HK-2 (cell line): ENCODE measurements at regions not wholly inside any gene's neighbourhood (a gene's known extent, or its start where the extent isn't known, plus 50 kb on each side); places are given as distances from the start of the nearest gene placed in this dataset.

Experiments used
- DNase-seq: peaks from one replicate; pipeline ENCODE4 v3.0.0-alpha.2; 2018; ENCODE audit not compliant: unreplicated experiment

DNA sequence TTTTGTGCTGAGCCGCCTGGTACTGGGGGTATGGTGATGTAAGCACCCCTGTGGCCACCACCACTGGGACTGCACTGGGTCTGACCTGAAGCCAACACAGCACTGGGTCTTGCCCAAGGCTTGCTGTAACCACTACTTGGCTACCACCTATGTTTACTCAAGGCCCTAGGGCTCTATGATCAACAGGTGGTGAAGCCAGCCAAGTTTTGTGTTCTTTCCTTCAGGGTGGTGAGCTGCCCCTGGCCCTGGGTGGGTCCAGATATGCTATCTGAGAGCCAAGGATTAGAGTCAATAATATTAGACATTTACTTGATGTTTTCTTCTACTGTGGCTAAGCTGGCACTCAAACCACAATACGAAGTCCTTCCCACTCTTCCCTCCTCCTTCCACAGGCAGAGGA is 55.1 kb upstream of the PAGE4 start:
- no peak for DNase-seq

DNA sequence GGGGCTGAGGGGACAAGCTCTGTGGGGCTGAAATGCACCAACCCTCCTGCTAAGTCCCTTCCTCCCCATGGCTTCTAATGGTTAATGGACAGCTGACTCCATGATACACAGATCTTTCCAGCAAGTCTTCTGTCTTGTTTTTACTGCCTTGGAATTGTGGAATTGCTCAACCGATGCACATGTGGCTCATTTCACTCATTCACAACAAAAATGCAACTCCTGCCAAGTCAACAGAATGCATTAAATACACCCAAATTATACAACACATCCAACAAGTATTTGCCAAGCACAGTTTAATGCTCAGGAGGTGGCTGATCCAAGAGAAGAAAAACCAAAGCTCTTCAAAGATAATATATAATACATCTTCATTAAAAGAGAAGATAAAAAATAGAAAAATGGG is 61.9 kb upstream of the PAGE4 start:
- DNase-seq, result no peak

DNA sequence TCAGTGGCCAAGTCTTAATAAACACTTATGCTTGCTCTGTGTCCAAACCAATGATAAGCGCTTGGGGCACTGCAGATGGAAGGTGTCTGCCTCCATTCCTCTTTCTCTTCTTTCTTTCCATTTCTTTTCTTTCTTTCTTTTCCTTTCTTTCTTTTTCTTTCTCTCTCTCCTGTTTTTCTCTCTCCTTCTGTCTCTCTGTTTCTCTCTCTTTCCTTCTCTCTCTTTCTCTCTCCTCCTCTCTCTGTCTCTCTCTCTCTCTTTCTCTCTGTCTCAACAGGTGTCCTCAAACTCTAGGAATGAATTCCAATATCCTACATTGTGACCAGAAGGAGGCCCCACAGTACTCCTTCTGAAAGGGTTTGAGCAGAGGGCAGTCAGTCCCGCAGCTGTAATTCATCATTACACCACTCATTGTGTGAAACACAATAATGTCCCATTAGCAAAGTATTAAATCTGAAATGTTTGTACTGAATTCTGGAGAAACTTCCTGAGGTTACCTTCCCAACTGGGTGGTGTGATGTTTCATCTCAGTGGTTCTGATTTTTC is 66.5 kb upstream of the PAGE1 start:
- DNase-seq, result no peak

DNA sequence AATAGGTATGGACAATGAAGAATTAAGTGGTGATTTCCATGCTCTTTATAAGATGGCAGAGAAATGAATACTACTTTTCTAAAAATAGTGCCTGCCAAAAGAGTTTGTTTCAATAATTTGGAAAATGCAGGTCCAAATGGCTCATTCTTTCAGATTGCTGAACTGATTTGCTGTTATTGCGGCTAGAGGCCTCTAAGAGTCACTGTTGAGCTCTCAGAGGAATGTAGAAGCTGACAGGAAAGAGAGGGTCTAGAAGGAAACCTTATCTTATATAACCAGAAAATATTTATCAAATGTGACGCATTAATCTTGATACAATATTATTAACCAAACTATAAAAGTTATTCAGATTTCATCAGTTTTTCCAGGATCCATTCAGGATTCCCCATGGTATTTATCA is 65.7 kb upstream of the PAGE1 start:
- DNase-seq, result no peak

DNA sequence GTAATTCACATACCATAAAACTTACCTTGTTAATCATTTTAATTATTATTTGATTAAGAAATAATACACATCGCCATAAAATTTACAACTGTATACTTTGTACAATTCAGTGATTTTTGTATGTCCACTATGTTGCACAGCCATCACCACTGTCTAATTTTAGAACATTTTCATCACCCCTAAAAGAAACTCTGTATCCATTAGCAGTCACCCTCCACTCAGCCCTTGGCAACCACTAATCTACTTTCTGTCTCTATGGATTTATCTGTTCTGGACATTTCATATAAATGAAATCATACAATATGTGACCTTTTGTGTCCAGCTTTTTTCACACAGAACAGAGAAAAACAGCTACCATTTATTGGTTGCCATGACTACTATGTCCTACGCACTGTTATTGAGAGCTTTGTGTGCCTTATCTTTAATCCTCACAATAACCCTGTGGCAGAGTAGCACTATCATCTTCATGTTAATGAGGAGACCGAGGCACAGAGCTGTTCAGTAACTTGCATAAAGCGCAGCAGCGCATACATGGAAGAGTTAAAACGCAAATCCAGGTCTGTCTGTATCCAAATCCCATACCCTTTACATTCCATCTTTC is 64.6 kb upstream of the PAGE1 start:
- DNase-seq, result no peak

DNA sequence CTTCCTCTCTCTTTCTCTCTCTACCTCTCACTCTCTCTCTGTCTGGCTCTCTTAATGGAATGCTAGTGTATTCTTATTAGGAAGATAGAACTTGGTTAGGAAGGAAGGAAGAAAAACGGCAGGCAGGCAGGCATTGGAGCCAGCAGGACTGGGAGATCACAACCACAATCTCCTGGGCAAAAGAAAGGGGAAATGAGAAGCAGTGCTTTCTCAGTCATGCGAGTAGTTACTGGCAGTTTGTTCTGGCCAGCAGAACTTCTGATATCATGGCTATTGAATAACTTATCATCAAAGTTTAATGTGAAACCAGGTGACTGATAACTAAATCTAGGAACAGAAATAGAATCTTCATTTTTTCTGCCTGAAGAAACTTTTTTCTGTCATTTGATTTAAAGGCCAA is 60.9 kb upstream of the PAGE1 start:
- no peak for DNase-seq

DNA sequence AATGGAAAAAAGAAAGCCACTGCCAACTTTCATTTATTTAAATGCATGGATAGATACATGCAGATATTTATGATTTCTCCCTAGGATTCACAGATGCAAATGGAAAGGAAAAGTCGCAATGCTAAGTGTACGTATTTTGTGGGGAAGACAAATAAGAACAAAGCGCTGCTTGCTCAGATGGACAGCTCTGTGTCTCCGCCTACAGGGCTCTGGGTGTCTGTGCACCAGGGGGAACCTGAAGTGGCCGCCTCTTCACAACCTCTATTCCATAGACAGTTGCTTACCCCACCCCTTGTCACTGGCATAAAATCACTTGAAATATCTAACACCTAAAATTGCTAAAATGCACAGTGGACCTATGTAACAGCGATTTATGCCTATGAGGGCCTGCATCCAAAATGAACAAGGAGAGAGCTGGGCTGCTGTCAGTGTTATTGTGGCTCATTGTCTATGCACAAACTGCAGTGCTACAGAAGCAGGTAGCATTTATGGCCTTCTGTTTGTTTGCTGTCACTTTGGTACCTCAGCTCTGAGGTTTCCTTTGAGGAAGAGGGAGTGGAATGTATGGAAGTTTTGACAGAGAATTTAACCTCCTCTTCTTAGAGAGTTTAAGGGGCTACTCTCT is 58.6 kb upstream of the PAGE1 start:
- DNase-seq, result peak; percentile 17

DNA sequence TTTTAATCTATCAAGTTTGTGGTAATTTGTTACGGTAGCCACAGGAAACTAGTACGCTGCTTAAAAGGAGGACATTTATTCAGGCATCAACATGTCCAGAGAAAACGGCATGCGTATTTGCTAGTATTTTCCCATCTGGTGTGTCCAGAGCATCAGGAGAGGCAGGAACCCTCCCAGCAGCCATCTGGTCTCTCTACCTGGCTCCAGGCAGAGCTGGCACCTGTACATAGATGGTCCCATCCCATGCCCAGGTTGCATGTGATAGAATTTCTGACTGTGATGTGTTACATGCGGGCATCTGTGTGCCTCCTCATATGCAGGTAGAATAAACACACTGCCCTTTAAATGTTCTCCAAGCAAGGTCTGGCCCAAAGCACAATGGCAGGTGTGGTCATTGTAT is 57.9 kb upstream of the PAGE1 start:
- DNase-seq, result no peak

DNA sequence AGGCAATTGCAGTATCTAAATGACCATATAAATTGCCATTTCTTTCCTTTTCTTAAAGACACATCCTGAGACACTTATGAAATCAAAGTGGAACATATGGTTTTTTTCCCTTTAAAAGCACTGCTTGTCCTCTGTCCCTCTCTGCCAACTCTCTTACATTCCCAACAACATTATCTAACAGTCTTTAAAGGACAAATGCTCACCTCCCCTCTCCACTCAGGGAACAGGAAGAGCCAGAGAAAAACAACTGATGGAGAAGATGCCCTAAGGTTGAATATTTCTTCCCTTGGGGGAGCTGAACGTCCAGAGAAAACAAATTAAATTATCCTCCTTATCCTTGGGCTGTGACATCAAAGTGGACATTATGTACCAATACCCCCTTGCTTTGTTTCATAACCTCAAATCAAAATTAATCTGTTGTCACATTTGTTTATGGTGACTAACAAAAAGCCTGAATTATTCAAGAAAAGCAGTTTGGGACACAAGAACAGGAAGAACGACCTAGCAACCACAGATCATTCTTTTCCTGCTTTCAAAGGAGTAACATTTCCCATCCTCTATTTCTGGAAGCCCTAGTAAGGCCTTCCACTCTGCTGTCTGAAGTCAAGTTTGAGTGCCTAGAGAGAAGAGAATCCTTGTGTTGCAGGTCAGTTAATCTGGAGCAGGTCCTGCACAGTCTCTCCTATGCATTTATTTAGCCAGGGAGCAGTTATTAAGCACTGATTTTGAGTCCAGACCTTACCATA is 52.6 kb upstream of the PAGE1 start:
- DNase-seq, result no peak

DNA sequence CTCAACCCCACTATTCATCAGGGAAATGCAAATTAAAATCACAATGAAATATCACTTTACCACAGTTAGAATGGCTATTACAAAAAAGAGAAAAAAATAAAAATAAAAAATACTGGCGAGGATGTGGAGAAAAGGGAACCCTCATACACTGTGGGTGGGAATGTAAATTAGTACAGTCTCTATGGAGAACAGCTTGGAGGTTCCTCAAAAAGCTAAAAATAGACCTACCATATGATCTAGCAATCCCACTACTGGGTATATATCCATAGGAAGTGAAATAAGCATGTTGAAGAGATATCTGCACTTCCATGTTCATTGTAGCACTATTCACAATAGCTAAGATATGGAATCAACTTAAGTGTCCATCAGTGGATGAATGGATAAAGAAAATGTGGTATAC is 50.5 kb upstream of the PAGE1 start:
- DNase-seq, result no peak
